ENCODE measurements at regions not wholly inside any gene's neighbourhood (a gene's known extent, or its start where the extent isn't known, plus 50 kb on each side); places are given as distances from the start of the nearest gene placed in this dataset.

- no peak for DNase-seq
These were observed 611.2 kb upstream of the PIK3C3 start for GRCh38 chr18:41343808-41344207.

GRCh38 chr18:41338341-41338740 is 616.7 kb upstream of the PIK3C3 start:
- no peak for DNase-seq

- no peak for DNase-seq
These were observed 623.4 kb upstream of the PIK3C3 start for GRCh38 chr18:41331661-41332060.

- DNase-seq: no peak
These were observed 628.7 kb upstream of the PIK3C3 start for GRCh38 chr18:41326311-41326710.

GRCh38 chr18:41324934-41325333 is 630.1 kb upstream of the PIK3C3 start:
- no peak for DNase-seq

GRCh38 chr18:41324020-41324791 is 630.8 kb upstream of the PIK3C3 start:
- DNase-seq: no peak

- no peak for DNase-seq
These were observed 632.0 kb upstream of the PIK3C3 start for GRCh38 chr18:41323044-41323443.

- no peak for DNase-seq
These were observed 634.9 kb upstream of the PIK3C3 start for GRCh38 chr18:41320100-41320499.

- DNase-seq: no peak
These were observed 639.9 kb upstream of the PIK3C3 start for GRCh38 chr18:41315134-41315533.

- DNase-seq: no peak
These were observed 643.2 kb upstream of the PIK3C3 start for GRCh38 chr18:41311571-41312547.

GRCh38 chr18:41297740-41298139 is 657.3 kb upstream of the PIK3C3 start:
- DNase-seq: no peak

- no peak for DNase-seq
These were observed 685.7 kb upstream of the PIK3C3 start for GRCh38 chr18:41269294-41269693.

GRCh38 chr18:41268271-41268670 is 686.8 kb upstream of the PIK3C3 start:
- DNase-seq: no peak

GRCh38 chr18:41266616-41267015 is 688.4 kb upstream of the PIK3C3 start:
- DNase-seq: no peak

- no peak for DNase-seq
These were observed 688.8 kb upstream of the PIK3C3 start for GRCh38 chr18:41266204-41266603.

- no peak for DNase-seq
These were observed 690.0 kb upstream of the PIK3C3 start for GRCh38 chr18:41265047-41265446.

GRCh38 chr18:41263956-41264355 is 691.1 kb upstream of the PIK3C3 start:
- DNase-seq: no peak

- DNase-seq: no peak
These were observed 692.3 kb upstream of the PIK3C3 start for GRCh38 chr18:41262688-41263087.

- DNase-seq: no peak
These were observed 710.4 kb upstream of the PIK3C3 start for GRCh38 chr18:41244591-41245037.

GRCh38 chr18:41237317-41237716 is 717.7 kb upstream of the PIK3C3 start:
- DNase-seq: no peak

GRCh38 chr18:41231681-41232080 is 723.4 kb upstream of the PIK3C3 start:
- DNase-seq: no peak

- DNase-seq: no peak
These were observed 727.0 kb upstream of the PIK3C3 start for GRCh38 chr18:41227993-41228392.

- no peak for DNase-seq
These were observed 728.1 kb upstream of the PIK3C3 start for GRCh38 chr18:41226911-41227310.

GRCh38 chr18:41226186-41226585 is 728.8 kb upstream of the PIK3C3 start:
- no peak for DNase-seq
